Endothelial cell of umbilical vein (primary cell): ENCODE measurements at regions not wholly inside any gene's neighbourhood (a gene's known extent, or its start where the extent isn't known, plus 50 kb on each side); places are given as distances from the start of the nearest gene placed in this dataset.

Experiments
- BruUV-seq: library from RNA; stranded (reverse); fragments of 400-500 nt; replicated peaks from 2 replicates; lab custom pipeline; 2021; lab: Mats Ljungman, UMichigan
- CTCF ChIA-PET: fragments of 300-600, 350-600 bp; sonication (Branson Sonifier 250); formaldehyde crosslinking; loops from one replicate; lab custom pipeline; 2021; ENCODE audit warnings: antibody characterized with exemption, inconsistent platforms; lab: Charles Lee
- POLR2A ChIA-PET: fragments of 300-600, 350-600 bp; sonication (Branson Sonifier 250); formaldehyde crosslinking; loops from one replicate; lab custom pipeline; 2021; ENCODE audit warnings: antibody characterized with exemption, inconsistent platforms; lab: Charles Lee
- DNase-seq: peaks from one replicate; pipeline ENCODE4 v3.0.0-alpha.2; 2011; ENCODE audit warnings: low read depth, low spot score
- FAIRE-seq: peaks from 2 replicates; lab custom pipeline; 2011; peaks lifted over from hg19 to GRCh38; lab: Jason Lieb, UNC
- H2AFZ ChIP-seq: 2 replicates; pipeline ENCODE4 v1.6.0; 2012; ENCODE audit warnings: low read depth, low read length, control low read depth, inconsistent platforms
- H3K27ac ChIP-seq: 2 replicates; pipeline ENCODE4 v1.5.1; 2011; ENCODE audit warnings: low read depth, mild to moderate bottlenecking, control low read depth, low read length, moderate library complexity; ENCODE audit not compliant: insufficient read depth
- H3K27me3 ChIP-seq, 2 experiments: 2 replicates each; pipeline versions ENCODE4 v1.6.0 to v1.6.1; 2011; ENCODE audit warnings: low read length in 2 of 2, mixed read lengths in 1 of 2; ENCODE audit not compliant: control insufficient read depth in 2 of 2, insufficient read depth in 2 of 2
- H3K36me3 ChIP-seq, 2 experiments: 2 replicates in 1 of 2; 3 replicates in 1 of 2; pipeline ENCODE4 v1.5.1; 2011; ENCODE audit warnings: low read length in 2 of 2, mild to moderate bottlenecking in 1 of 2, moderate library complexity in 1 of 2; ENCODE audit not compliant: control insufficient read depth in 2 of 2, insufficient read depth in 2 of 2; ENCODE audit errors: extremely low read depth in 1 of 2
- H3K4me1 ChIP-seq: 3 replicates; pipeline ENCODE4 v1.5.1; 2011; ENCODE audit warnings: mild to moderate bottlenecking, low read length; ENCODE audit not compliant: control insufficient read depth, insufficient read depth; ENCODE audit errors: extremely low read depth
- H3K4me2 ChIP-seq: 2 replicates; pipeline ENCODE4 v1.6.1; 2011; ENCODE audit warnings: low read length, control low read depth, mixed read lengths; ENCODE audit not compliant: insufficient read depth
- H3K4me3 ChIP-seq, 3 experiments: fragments of 200-600 bp in 1 of 3; sonication (generic), shearing (Covaris generic) in 1 of 3; replicated peaks in 1 of 3; 2 replicates each; pipeline ENCODE4 v1.5.1; 2011 to 2016; ENCODE audit warnings: control low read depth in 3 of 3, low read length in 3 of 3, mild to moderate bottlenecking in 2 of 3, inconsistent platforms in 1 of 3, low read depth in 1 of 3, moderate library complexity in 1 of 3; ENCODE audit not compliant: insufficient read depth in 1 of 3
- H3K79me2 ChIP-seq: 2 replicates; pipeline ENCODE4 v1.6.0; 2012; ENCODE audit warnings: low read length, inconsistent platforms; ENCODE audit not compliant: control insufficient read depth, insufficient read depth
- H3K9ac ChIP-seq: replicated peaks from 2 replicates; pipeline ENCODE3; 2011; ENCODE audit warnings: low read length, control low read depth; ENCODE audit not compliant: insufficient read depth; ENCODE audit errors: extremely low read depth
- H3K9me1 ChIP-seq: replicated peaks from 3 replicates; pipeline ENCODE4 v1.6.0; 2011; ENCODE audit warnings: mild to moderate bottlenecking, low read length; ENCODE audit not compliant: control insufficient read depth, insufficient read depth; ENCODE audit errors: extremely low read depth
- H3K9me3 ChIP-seq: replicated peaks from 2 replicates; pipeline ENCODE4 v1.5.1; 2012; ENCODE audit warnings: low read length, inconsistent platforms; ENCODE audit not compliant: control insufficient read depth, insufficient read depth
- H4K20me1 ChIP-seq: replicated peaks from 2 replicates; pipeline ENCODE3; 2011; ENCODE audit warnings: mild to moderate bottlenecking, low read length; ENCODE audit not compliant: control insufficient read depth, insufficient read depth; ENCODE audit errors: extremely low read depth
- CTCF ChIP-seq, 2 donors: IDR thresholded peaks; 1 replicate in 1 of 2; 2 replicates in 1 of 2; pipeline ENCODE4 v1.5.1; 2011; ENCODE audit warnings: low read length in 2 of 2, mild to moderate bottlenecking in 2 of 2, moderate library complexity in 2 of 2, control low read depth in 1 of 2, inconsistent platforms in 1 of 2, low read depth in 1 of 2; ENCODE audit not compliant: insufficient read depth in 1 of 2; ENCODE audit errors: extremely low read depth in 1 of 2
- EZH2 ChIP-seq: IDR thresholded peaks from 2 replicates; pipeline ENCODE4 v1.6.1; 2012; ENCODE audit warnings: borderline replicate concordance, low read depth, mild to moderate bottlenecking, moderate library complexity, low read length, inconsistent platforms; ENCODE audit not compliant: severe bottlenecking
- FOS ChIP-seq: IDR thresholded peaks from 2 replicates; pipeline ENCODE4 v1.6.1; 2011; ENCODE audit warnings: mild to moderate bottlenecking, low read length, moderate library complexity, borderline replicate concordance; ENCODE audit not compliant: insufficient read depth
- GATA2 ChIP-seq: IDR thresholded peaks from 2 replicates; pipeline ENCODE4 v1.7.0; 2011; ENCODE audit warnings: low read depth, mild to moderate bottlenecking, moderate library complexity, mixed read lengths, low read length; ENCODE audit not compliant: insufficient read length, insufficient read depth
- JUN ChIP-seq: IDR thresholded peaks from 2 replicates; pipeline ENCODE4 v1.6.1; 2011; ENCODE audit warnings: borderline replicate concordance, low read depth; ENCODE audit not compliant: insufficient read length, insufficient read depth
- MAX ChIP-seq: IDR thresholded peaks from 2 replicates; pipeline ENCODE4 v1.6.1; 2011; ENCODE audit not compliant: insufficient read depth, insufficient read length
- MYC ChIP-seq: IDR thresholded peaks from one replicate; pipeline ENCODE4 v1.6.1; 2011; ENCODE audit warnings: mild to moderate bottlenecking, low read depth, low read length
- POLR2A ChIP-seq: IDR thresholded peaks from 2 replicates; pipeline ENCODE4 v1.6.1; 2012; ENCODE audit warnings: low read depth, mild to moderate bottlenecking, control low read depth, low read length
- POLR2AphosphoS5 ChIP-seq: IDR thresholded peaks from 2 replicates; pipeline ENCODE4 v1.6.1; 2012; ENCODE audit warnings: low read depth, mild to moderate bottlenecking, control low read depth, low read length, moderate library complexity; ENCODE audit not compliant: insufficient read depth
- dilution Hi-C: fragments of 300-500 bp; cut with MboI; formaldehyde crosslinking; loops from one replicate; pipeline ENCODE4 v1.15.0; 2019; ENCODE audit warnings: low sequenced_read_pairs; ENCODE audit not compliant: extremely low pct_ligation_motif_present
- intact Hi-C: fragments of 100-400 bp; cut with micrococcal nuclease; formaldehyde crosslinking; loops from one replicate; pipeline ENCODE4 v1.10.0; 2022

- Histone ChIP-seq H3K9me3 (no peaks in the 10 kb centered on the region), H2AFZ (no peak overlapping the region), H3K27me3 (no peaks in the 10 kb centered on the region), H3K36me3 (no peaks in the 10 kb centered on the region), H3K9ac (no peak overlapping the region), H3K27ac (no peak overlapping the region), H3K4me2 (no peak overlapping the region), H3K9me1 (no peaks in the 10 kb centered on the region), H4K20me1 (no peaks in the 10 kb centered on the region), H3K4me3 (no peak overlapping the region), H3K4me1 (no peaks in the 10 kb centered on the region), H3K79me2 (no peaks in the 10 kb centered on the region)
- TF ChIP-seq EZH2 (no peak), JUN (no peak), FOS (no peak), CTCF (IDR thresholded peaks at IDR 0.05; ENCODE audit: extremely low read depth in 1 of 2, insufficient read depth in 1 of 2, low read depth in 1 of 2, low read length in 2 of 2) (no peak), POLR2AphosphoS5 (no peak), GATA2 (no peak), MAX (no peak), POLR2A (no peak), MYC (no peak)
- CTCF ChIA-PET: no interaction called here
- BruUV-seq: no TSS peak
- dilution Hi-C loops (no loop called here), intact Hi-C loops (no loop called here)
- FAIRE-seq (no peak), DNase-seq (no peak)
- POLR2A ChIA-PET: no interaction called here
These were observed 75.9 kb downstream of the OAT start for GRCh38 chr10:124342821-124343170.
